Glutamatergic neuron (in vitro differentiated cells): ENCODE measurements at regions not wholly inside any gene's neighbourhood (a gene's known extent, or its start where the extent isn't known, plus 50 kb on each side); places are given as distances from the start of the nearest gene placed in this dataset.

Experiments
- DNase-seq: peaks from one replicate; pipeline ENCODE4 v3.0.0; 2022
- H3K27ac Mint-ChIP-seq: one replicate; pipeline ENCODE4 v1.8.0; 2020; ENCODE audit warnings: mild to moderate bottlenecking, mixed read lengths, inconsistent platforms; ENCODE audit not compliant: unreplicated experiment
- H3K27me3 Mint-ChIP-seq: one replicate; pipeline ENCODE4 v1.8.0; 2020; ENCODE audit warnings: mild to moderate bottlenecking, moderate library complexity, mixed read lengths, inconsistent platforms; ENCODE audit not compliant: unreplicated experiment
- H3K36me3 Mint-ChIP-seq: one replicate; pipeline ENCODE4 v1.8.0; 2020; ENCODE audit warnings: mild to moderate bottlenecking, mixed read lengths, inconsistent platforms; ENCODE audit not compliant: unreplicated experiment
- H3K4me1 Mint-ChIP-seq: one replicate; pipeline ENCODE4 v1.8.0; 2020; ENCODE audit warnings: mild to moderate bottlenecking, low read depth, mixed read lengths, inconsistent platforms; ENCODE audit not compliant: unreplicated experiment
- H3K4me3 Mint-ChIP-seq: one replicate; pipeline ENCODE4 v1.8.0; 2020; ENCODE audit warnings: mild to moderate bottlenecking, mixed read lengths, inconsistent platforms; ENCODE audit not compliant: unreplicated experiment
- H3K9me3 Mint-ChIP-seq: one replicate; pipeline ENCODE4 v1.8.0; 2020; ENCODE audit warnings: mild to moderate bottlenecking, moderate library complexity, mixed read lengths, inconsistent platforms; ENCODE audit not compliant: unreplicated experiment
- TF ChIP-seq, protein P1 (sequence below): fragments of 200-600 bp; sonication (generic); IDR thresholded peaks from one replicate; pipeline ENCODE4 v1.5.0; 2021; ENCODE audit not compliant: partially characterized antibody, unreplicated experiment

DNA sequence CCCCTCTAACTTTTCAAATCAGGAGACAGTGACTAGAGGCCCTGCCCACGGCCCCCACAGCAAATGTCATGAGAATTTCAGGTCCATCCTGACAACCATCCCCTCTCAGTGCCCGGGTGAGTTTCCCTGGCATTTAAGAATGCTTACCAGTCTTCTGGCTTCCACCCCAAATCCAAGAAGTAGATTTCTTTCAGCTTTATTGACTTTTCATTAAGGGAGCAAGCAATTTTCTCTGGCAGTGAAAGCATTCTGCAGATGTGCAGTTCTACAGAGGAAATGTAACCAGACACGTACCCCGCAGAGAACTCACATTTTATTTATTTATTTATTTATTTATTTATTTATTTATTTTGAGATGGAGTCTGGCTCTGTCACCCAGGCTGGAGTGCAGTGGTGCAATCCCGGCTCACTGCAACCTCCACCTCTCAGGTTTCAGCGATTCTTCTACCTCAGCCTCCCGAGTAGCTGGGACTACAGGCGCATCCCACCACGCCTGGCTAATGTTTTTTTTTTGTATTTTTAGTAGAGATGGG is 120.9 kb upstream of the KCTD7 start:
- no peak overlapping the region for H3K27ac Mint-ChIP-seq
- H3K4me3 Mint-ChIP-seq = no peak overlapping the region
- H3K36me3 Mint-ChIP-seq = no peaks in the 10 kb centered on the region
- peaks cover 8% of the 10 kb centered on the region for H3K27me3 Mint-ChIP-seq
- H3K4me1 Mint-ChIP-seq = no peaks in the 10 kb centered on the region
- DNase-seq = no peak
- TF ChIP-seq, protein P1, sequence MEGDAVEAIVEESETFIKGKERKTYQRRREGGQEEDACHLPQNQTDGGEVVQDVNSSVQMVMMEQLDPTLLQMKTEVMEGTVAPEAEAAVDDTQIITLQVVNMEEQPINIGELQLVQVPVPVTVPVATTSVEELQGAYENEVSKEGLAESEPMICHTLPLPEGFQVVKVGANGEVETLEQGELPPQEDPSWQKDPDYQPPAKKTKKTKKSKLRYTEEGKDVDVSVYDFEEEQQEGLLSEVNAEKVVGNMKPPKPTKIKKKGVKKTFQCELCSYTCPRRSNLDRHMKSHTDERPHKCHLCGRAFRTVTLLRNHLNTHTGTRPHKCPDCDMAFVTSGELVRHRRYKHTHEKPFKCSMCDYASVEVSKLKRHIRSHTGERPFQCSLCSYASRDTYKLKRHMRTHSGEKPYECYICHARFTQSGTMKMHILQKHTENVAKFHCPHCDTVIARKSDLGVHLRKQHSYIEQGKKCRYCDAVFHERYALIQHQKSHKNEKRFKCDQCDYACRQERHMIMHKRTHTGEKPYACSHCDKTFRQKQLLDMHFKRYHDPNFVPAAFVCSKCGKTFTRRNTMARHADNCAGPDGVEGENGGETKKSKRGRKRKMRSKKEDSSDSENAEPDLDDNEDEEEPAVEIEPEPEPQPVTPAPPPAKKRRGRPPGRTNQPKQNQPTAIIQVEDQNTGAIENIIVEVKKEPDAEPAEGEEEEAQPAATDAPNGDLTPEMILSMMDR = no peak
- H3K9me3 Mint-ChIP-seq = no peaks in the 10 kb centered on the region

DNA sequence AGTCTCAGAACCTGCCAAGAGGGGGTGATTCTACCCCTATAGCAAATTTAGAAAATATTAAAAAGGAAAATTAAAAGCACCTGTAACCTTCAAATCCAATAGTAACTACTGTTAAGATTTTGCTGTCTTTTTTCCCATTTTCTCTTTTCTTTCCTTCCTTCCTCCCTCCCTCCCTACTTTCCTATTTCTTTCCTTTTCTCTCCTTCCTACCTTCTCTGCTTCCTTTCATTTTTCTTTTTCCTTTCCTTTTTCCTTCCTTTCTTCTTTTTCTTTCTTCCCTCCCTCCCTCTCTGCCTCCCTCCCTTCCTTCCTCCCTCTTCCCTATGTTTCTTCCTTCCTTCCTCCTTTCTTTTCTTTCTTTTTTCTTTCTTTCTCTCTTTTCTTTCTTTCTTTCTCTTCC is 120.2 kb upstream of the KCTD7 start:
- Mint-ChIP-seq H3K36me3 (no peaks in the 10 kb centered on the region), H3K27me3 (peaks cover 8% of the 10 kb centered on the region), H3K4me1 (no peaks in the 10 kb centered on the region)

DNA sequence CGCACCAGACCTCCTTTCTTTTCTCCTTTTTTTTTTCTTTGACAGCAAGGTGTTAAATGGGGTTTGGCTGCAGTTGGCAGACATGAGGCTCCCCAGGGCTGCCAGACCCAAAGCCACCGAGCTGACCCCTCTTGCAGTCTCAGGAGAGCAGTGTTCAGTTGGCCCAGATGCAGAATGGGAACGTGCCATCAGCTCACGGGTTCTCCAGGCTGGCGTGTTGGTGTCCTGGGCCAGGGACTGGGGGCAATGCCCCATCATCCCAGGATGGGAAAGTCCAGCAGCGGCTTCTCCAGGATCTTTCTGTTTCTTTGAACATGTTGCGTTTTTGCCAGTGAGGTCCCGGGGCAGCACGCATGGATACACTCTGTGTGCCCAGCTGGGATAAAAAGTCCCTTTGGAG is 114.6 kb upstream of the KCTD7 start:
- Mint-ChIP-seq H3K4me1 (no peaks in the 10 kb centered on the region), H3K36me3 (no peaks in the 10 kb centered on the region), H3K4me3 (no peak overlapping the region), H3K9me3 (no peaks in the 10 kb centered on the region), H3K27me3 (no peaks in the 10 kb centered on the region), H3K27ac (no peak overlapping the region)
- no peak for DNase-seq
- TF ChIP-seq, protein P1 = no peak

More for the DNA sequence above, 120.2 kb upstream of the KCTD7 start:
- TF ChIP-seq, protein P1 = no peak
- no peak overlapping the region for H3K4me3 Mint-ChIP-seq
- DNase-seq = no peak
- no peaks in the 10 kb centered on the region for H3K9me3 Mint-ChIP-seq
- H3K27ac Mint-ChIP-seq = no peak overlapping the region

DNA sequence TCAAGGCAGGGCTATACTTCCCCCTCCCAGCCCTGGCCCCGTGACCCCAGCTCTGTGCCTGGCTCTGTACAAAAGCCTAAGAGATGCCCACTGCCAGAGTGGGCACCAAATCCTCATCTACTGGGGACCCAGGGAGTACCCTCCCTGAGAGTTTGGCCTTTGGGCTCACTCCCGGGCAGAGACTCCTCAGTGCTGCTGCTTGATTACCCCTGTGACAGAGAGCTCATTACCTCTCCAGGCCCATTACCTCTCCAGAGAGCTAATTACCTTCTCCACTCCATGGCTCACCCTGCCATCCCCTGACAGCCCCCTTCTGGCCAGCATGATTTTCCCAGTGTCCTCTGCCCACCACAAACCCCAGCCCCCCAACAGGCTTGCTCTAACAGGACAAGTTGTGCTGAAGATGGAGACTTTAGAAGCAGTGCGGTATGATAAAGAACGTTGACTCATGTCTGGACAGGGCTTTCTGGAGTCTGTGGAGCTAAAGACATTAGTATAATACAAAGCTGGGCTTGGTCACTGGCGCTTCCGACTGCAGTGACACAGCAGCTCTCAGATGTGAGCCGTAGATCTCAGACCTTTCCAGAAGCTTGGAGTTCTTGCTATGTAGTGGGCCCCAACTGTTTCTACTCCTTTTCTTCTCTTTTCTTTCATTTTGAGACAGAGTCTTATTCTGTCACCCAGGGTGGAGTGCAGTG is 111.3 kb upstream of the KCTD7 start:
- peaks cover 4% of the 10 kb centered on the region for H3K9me3 Mint-ChIP-seq
- H3K27me3 Mint-ChIP-seq = peaks cover 13% of the 10 kb centered on the region
- H3K4me3 Mint-ChIP-seq = no peak overlapping the region
- H3K36me3 Mint-ChIP-seq = no peaks in the 10 kb centered on the region
- peaks cover 5% of the 10 kb centered on the region for H3K4me1 Mint-ChIP-seq
- no peak for DNase-seq
- TF ChIP-seq, protein P1 = no peak
- H3K27ac Mint-ChIP-seq = no peak overlapping the region

DNA sequence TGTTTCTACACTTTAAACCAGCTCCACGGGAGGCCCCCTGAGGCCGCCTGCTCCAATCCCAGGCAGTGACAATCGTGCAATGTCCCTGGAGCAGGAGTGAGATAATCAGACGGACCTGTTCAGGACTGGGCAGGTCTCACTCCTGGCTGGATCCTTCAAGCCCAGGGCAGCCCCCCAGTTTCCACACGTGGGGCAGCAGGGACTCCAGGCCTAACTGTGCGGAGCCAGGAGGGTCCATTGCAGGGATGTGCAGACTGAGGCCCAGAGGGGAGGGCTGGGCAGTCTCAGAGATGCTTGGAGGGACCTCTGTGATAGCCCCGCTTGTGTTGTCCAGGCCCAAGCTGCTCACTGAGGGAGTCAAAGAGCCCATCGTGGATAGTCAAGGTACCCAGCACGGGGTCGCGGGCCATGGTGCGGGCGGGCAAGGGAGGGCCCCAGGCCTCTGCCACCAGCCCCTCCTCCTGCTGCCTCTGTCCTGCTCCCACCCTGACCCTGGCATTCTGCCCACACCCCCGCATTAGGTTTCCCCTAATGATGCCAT is 110.5 kb upstream of the KCTD7 start:
- peaks cover 5% of the 10 kb centered on the region for H3K4me1 Mint-ChIP-seq
- peaks cover 13% of the 10 kb centered on the region for H3K27me3 Mint-ChIP-seq
- no peak overlapping the region for H3K4me3 Mint-ChIP-seq
- no peaks in the 10 kb centered on the region for H3K36me3 Mint-ChIP-seq
- TF ChIP-seq, protein P1 = no peak
- no peak for DNase-seq
- H3K27ac Mint-ChIP-seq = no peak overlapping the region
- peaks cover 4% of the 10 kb centered on the region for H3K9me3 Mint-ChIP-seq
